HG02852 (cell line): ENCODE measurements at regions not wholly inside any gene's neighbourhood (a gene's known extent, or its start where the extent isn't known, plus 50 kb on each side); places are given as distances from the start of the nearest gene placed in this dataset.
"Not testable (repeated sequence)": the region's sequence is repeated elsewhere in the genome, so short reads cannot be mapped to it uniquely, and the experiment has no call there.

ENCODE experiments used
- ATAC-seq: cut with Tn5 transposase; IDR thresholded peaks from one replicate; pipeline ENCODE4 v1.9.1; 2021; ENCODE audit warnings: mild to moderate bottlenecking, moderate library complexity; ENCODE audit not compliant: unreplicated experiment

GRCh38 chr4:137960371-137961050 is 281.6 kb downstream of the SLC7A11 start:
- no peak for ATAC-seq

GRCh38 chr4:137957806-137958205 is 284.3 kb downstream of the SLC7A11 start:
- ATAC-seq, result no peak

- no peak for ATAC-seq
These were observed 285.9 kb downstream of the SLC7A11 start for GRCh38 chr4:137956256-137956655.

GRCh38 chr4:137955595-137955994 is 286.6 kb downstream of the SLC7A11 start:
- no peak for ATAC-seq

- no peak for ATAC-seq
These were observed 290.0 kb downstream of the SLC7A11 start for GRCh38 chr4:137952116-137952515.

- no peak for ATAC-seq
These were observed 291.9 kb downstream of the SLC7A11 start for GRCh38 chr4:137950286-137950685.

- ATAC-seq, result no peak
These were observed 292.4 kb downstream of the SLC7A11 start for GRCh38 chr4:137949746-137950145.

- ATAC-seq, result no peak
These were observed 295.5 kb downstream of the SLC7A11 start for GRCh38 chr4:137946453-137947174.

GRCh38 chr4:137942815-137943214 is 299.3 kb downstream of the SLC7A11 start:
- ATAC-seq, result not testable (repeated sequence)

GRCh38 chr4:137942015-137942515 is 300.1 kb downstream of the SLC7A11 start:
- not testable (repeated sequence) for ATAC-seq

- no peak for ATAC-seq
These were observed 307.2 kb downstream of the SLC7A11 start for GRCh38 chr4:137934911-137935310.

- ATAC-seq, result no peak
These were observed 308.1 kb downstream of the SLC7A11 start for GRCh38 chr4:137934046-137934445.

- ATAC-seq, result no peak
These were observed 314.2 kb downstream of the SLC7A11 start for GRCh38 chr4:137927972-137928371.

GRCh38 chr4:137923494-137923893 is 318.7 kb downstream of the SLC7A11 start:
- no peak for ATAC-seq

- no peak for ATAC-seq
These were observed 319.4 kb downstream of the SLC7A11 start for GRCh38 chr4:137922721-137923120.

- no peak for ATAC-seq
These were observed 332.4 kb downstream of the SLC7A11 start for GRCh38 chr4:137909529-137910309.

- ATAC-seq, result no peak
These were observed 336.2 kb downstream of the SLC7A11 start for GRCh38 chr4:137905930-137906329.

GRCh38 chr4:137901114-137901513 is 341.0 kb downstream of the SLC7A11 start:
- ATAC-seq, result no peak

GRCh38 chr4:137896221-137896737 is 345.9 kb downstream of the SLC7A11 start:
- ATAC-seq, result no peak

GRCh38 chr4:137895515-137895914 is 346.6 kb downstream of the SLC7A11 start:
- not testable (repeated sequence) for ATAC-seq

GRCh38 chr4:137892134-137892533 is 350.0 kb downstream of the SLC7A11 start:
- no peak for ATAC-seq
